Esophagus muscularis mucosa (tissue), 4 donors: ENCODE measurements at regions not wholly inside any gene's neighbourhood (a gene's known extent, or its start where the extent isn't known, plus 50 kb on each side); places are given as distances from the start of the nearest gene placed in this dataset.

Source experiments
- DNase-seq: peaks from one replicate; pipeline ENCODE4 v3.0.0-alpha.2; 2017; ENCODE audit errors: extremely low spot score
- H3K27ac ChIP-seq, 4 donors: fragments of 200-600 bp; sonication (generic); replicated peaks in 1 of 4; 1 replicate in 3 of 4; 2 replicates in 1 of 4; pipeline ENCODE4 v1.5.1; 2016 to 2019; ENCODE audit warnings: mild to moderate bottlenecking in 1 of 4
- H3K27me3 ChIP-seq, 4 donors: fragments of 200-600 bp; sonication (generic); one replicate each; pipeline versions ENCODE4 v1.5.1 to v1.6.0; 2016 to 2019
- H3K36me3 ChIP-seq, 4 donors: fragments of 200-600 bp; sonication (generic); one replicate each; pipeline ENCODE4 v1.5.1; 2016 to 2019
- H3K4me1 ChIP-seq, 4 donors: fragments of 200-600 bp; sonication (generic); one replicate each; pipeline ENCODE4 v1.5.1; 2016 to 2019
- H3K4me3 ChIP-seq, 4 donors: fragments of 200-600 bp; sonication (generic); 1 replicate in 2 of 4; 2 replicates in 2 of 4; pipeline ENCODE4 v1.5.1; 2016 to 2019; ENCODE audit warnings: mild to moderate bottlenecking in 4 of 4, moderate library complexity in 1 of 4
- H3K9me3 ChIP-seq, 4 donors: fragments of 200-600 bp; sonication (generic); 1 replicate in 3 of 4; 2 replicates in 1 of 4; pipeline ENCODE4 v1.5.1; 2016 to 2019
- CTCF ChIP-seq, 3 experiments: fragments of 200-600 bp in 2 of 3; fragments of 450-650 bp in 1 of 3; sonication (generic) in 2 of 3; IDR thresholded peaks; one replicate each; pipeline ENCODE4 v1.5.1; 2017 to 2019; ENCODE audit warnings: antibody characterized with exemption in 3 of 3, mild to moderate bottlenecking in 2 of 3, moderate library complexity in 1 of 3
- EP300 ChIP-seq: sonication (generic); formaldehyde crosslinking; IDR thresholded peaks from one replicate; pipeline ENCODE4 v1.6.1; 2017; ENCODE audit warnings: antibody characterized with exemption
- POLR2A ChIP-seq: fragments of 450-650 bp; IDR thresholded peaks from one replicate; pipeline ENCODE4 v1.6.1; 2017; ENCODE audit warnings: antibody characterized with exemption, moderate library complexity, mild to moderate bottlenecking, low read depth
- POLR2AphosphoS5 ChIP-seq, 2 donors: sonication (generic); formaldehyde crosslinking; IDR thresholded peaks; one replicate each; pipeline ENCODE4 v1.6.1; 2017; ENCODE audit warnings: antibody characterized with exemption in 2 of 2
- WGBS: methylation state at CpG from one replicate; pipeline ENCODE4 v1.1.5; 2018; 5-methylcytosine and 5-hydroxymethylcytosine counted together
- intact Hi-C: fragments of 100-400 bp; cut with DNase I; formaldehyde crosslinking; loops from one replicate; pipeline ENCODE4 v1.15.1; 2023

- 68% methylated on average over 1 of the region's 1 CpG for WGBS
- Histone ChIP-seq H3K36me3 (no peaks in the 10 kb centered on the region), H3K27ac (no peak overlapping the region), H3K4me3 (no peak overlapping the region), H3K4me1 (no peaks in the 10 kb centered on the region), H3K27me3 (no peaks in the 10 kb centered on the region), H3K9me3 (no peaks in the 10 kb centered on the region)
- TF ChIP-seq EP300 (no peak), POLR2A (no peak), POLR2AphosphoS5 (IDR thresholded peaks at IDR 0.05) (no peak), CTCF (IDR thresholded peaks at IDR 0.05) (no peak)
- DNase-seq = no peak
- intact Hi-C loops = no loop called here
These were observed 115.4 kb upstream of the RPS6KA3 start for GRCh38 chrX:20382082-20382481.

GRCh38 chrX:20378233-20378920 lies 111.7 kb upstream of the RPS6KA3 start:
- no peaks in the 10 kb centered on the region for H3K36me3 ChIP-seq
- no peak overlapping the region for H3K27ac ChIP-seq
- H3K4me3 ChIP-seq = no peak overlapping the region
- no peaks in the 10 kb centered on the region for H3K27me3 ChIP-seq
- 67% methylated on average over 3 of the region's 3 CpGs for WGBS
- intact Hi-C loops = no loop called here
- no peak for DNase-seq
- no peak for TF ChIP-seq POLR2AphosphoS5 (IDR thresholded peaks at IDR 0.05)
- TF ChIP-seq POLR2A = no peak
- TF ChIP-seq CTCF (IDR thresholded peaks at IDR 0.05) = no peak
- TF ChIP-seq EP300 = no peak
- no peaks in the 10 kb centered on the region for H3K9me3 ChIP-seq
- H3K4me1 ChIP-seq = peaks cover 0 to 2% (median 0%) of the 10 kb centered on the region in 4 donors

GRCh38 chrX:20374900-20375438 lies 108.3 kb upstream of the RPS6KA3 start:
- DNase-seq = no peak
- peaks cover 0 to 2% (median 0%) of the 10 kb centered on the region in 4 donors for H3K4me1 ChIP-seq
- intact Hi-C loops = no loop called here
- H3K9me3 ChIP-seq = no peaks in the 10 kb centered on the region
- H3K4me3 ChIP-seq = no peak overlapping the region
- no peak overlapping the region for H3K27ac ChIP-seq
- H3K27me3 ChIP-seq = no peaks in the 10 kb centered on the region
- WGBS = 30% methylated on average over 4 of the region's 4 CpGs
- H3K36me3 ChIP-seq = no peaks in the 10 kb centered on the region
- no peak for TF ChIP-seq POLR2AphosphoS5 (IDR thresholded peaks at IDR 0.05)

- no peaks in the 10 kb centered on the region for H3K27me3 ChIP-seq
- TF ChIP-seq POLR2A = no peak
- no peak for TF ChIP-seq EP300
- intact Hi-C loops = no loop called here
- DNase-seq = no peak
- no peaks in the 10 kb centered on the region for H3K9me3 ChIP-seq
- no peak overlapping the region for H3K27ac ChIP-seq
- no peak overlapping the region for H3K4me3 ChIP-seq
- no peaks in the 10 kb centered on the region for H3K36me3 ChIP-seq
- 76% methylated on average over 4 of the region's 4 CpGs for WGBS
- peaks cover 0 to 2% (median 0%) of the 10 kb centered on the region in 4 donors for H3K4me1 ChIP-seq
These were observed 107.7 kb upstream of the RPS6KA3 start for GRCh38 chrX:20374450-20374849.

- Histone ChIP-seq H3K4me3 (no peak overlapping the region), H3K36me3 (no peaks in the 10 kb centered on the region), H3K27me3 (no peaks in the 10 kb centered on the region), H3K4me1 (peaks cover 0 to 2% (median 0%) of the 10 kb centered on the region in 4 donors), H3K27ac (no peak overlapping the region), H3K9me3 (no peaks in the 10 kb centered on the region)
- DNase-seq = no peak
- TF ChIP-seq POLR2A = no peak
- TF ChIP-seq EP300 = no peak
- TF ChIP-seq POLR2AphosphoS5 (IDR thresholded peaks at IDR 0.05) = no peak
- no peak for TF ChIP-seq CTCF (IDR thresholded peaks at IDR 0.05)
- intact Hi-C loops = no loop called here
- 65% methylated on average over 5 of the region's 6 CpGs for WGBS
These were observed 106.4 kb upstream of the RPS6KA3 start for GRCh38 chrX:20373063-20373462.
